ENCODE measurements at regions not wholly inside any gene's neighbourhood (a gene's known extent, or its start where the extent isn't known, plus 50 kb on each side); places are given as distances from the start of the nearest gene placed in this dataset.
"Not testable (repeated sequence)": the region's sequence is repeated elsewhere in the genome, so short reads cannot be mapped to it uniquely, and the experiment has no call there.

- Histone ChIP-seq H3K27ac (no peak overlapping the region), H3K4me3 (no peak overlapping the region)
- DNase-seq (ENCODE audit: low spot score), result no peak
- TF ChIP-seq, protein P1, sequence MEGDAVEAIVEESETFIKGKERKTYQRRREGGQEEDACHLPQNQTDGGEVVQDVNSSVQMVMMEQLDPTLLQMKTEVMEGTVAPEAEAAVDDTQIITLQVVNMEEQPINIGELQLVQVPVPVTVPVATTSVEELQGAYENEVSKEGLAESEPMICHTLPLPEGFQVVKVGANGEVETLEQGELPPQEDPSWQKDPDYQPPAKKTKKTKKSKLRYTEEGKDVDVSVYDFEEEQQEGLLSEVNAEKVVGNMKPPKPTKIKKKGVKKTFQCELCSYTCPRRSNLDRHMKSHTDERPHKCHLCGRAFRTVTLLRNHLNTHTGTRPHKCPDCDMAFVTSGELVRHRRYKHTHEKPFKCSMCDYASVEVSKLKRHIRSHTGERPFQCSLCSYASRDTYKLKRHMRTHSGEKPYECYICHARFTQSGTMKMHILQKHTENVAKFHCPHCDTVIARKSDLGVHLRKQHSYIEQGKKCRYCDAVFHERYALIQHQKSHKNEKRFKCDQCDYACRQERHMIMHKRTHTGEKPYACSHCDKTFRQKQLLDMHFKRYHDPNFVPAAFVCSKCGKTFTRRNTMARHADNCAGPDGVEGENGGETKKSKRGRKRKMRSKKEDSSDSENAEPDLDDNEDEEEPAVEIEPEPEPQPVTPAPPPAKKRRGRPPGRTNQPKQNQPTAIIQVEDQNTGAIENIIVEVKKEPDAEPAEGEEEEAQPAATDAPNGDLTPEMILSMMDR (IDR thresholded peaks at IDR 0.05), result no peak
Measured at GRCh38 chr10:29227201-29227600, 61.7 kb upstream of the LYZL1 start.

GRCh38 chr10:29228562-29228961 lies 60.3 kb upstream of the LYZL1 start:
- no peak overlapping the region for H3K4me3 ChIP-seq
- H3K27ac ChIP-seq, result no peak overlapping the region
- no peak for DNase-seq (ENCODE audit: low spot score)
- TF ChIP-seq, protein P1 (IDR thresholded peaks at IDR 0.05), result no peak

DNA sequence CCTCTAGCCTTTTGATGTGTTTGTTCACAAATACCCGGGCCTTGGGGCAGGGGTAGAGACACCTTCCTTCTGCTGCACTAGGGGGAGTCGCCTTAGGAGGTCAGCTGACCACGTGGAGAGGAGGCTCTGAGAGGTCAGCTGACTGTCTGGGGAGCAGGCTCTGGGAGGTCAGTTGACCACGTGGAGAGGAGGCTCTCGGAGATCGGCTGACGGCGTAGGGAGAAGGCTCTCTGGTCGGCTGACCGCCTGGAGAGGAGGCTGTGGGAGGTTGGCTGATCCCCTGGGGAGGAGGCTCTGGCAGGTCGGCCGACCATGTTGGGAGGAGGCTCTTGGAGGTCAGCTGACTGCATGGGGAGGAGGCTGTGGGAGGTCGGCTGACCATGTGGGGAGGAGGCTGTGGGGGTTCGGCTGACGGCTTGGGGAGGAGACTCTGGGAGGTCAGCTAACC lies 59.6 kb upstream of the LYZL1 start:
- no peak overlapping the region for H3K4me3 ChIP-seq
- DNase-seq (ENCODE audit: low spot score), result no peak
- H3K27ac ChIP-seq, result no peak overlapping the region
- TF ChIP-seq, protein P1 (IDR thresholded peaks at IDR 0.05), result no peak

- H3K4me3 ChIP-seq; DNase-seq (ENCODE audit: low spot score); H3K27ac ChIP-seq: not testable (repeated sequence)
Measured at GRCh38 chr10:29236910-29237309, 52.0 kb upstream of the LYZL1 start.

DNA sequence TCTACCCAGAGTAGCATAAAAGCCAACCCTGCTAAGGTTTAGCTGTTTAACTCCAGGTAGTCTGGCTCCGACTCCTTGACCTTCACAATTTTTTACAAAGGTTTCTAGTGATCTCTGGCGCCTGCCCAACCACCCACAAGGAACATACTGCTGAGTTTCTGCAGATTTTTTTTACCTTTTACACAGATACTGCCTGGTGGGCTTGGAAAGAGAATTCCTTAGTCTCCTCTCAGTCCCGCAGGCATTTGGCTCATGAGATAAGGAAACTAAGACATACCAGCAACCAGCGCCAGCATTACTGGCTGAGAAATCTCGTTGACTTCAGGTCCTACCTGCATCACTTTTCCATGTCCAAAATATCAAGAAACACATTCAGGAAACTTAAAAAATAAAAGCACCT lies 51.1 kb upstream of the LYZL1 start:
- Histone ChIP-seq H3K4me3 (no peak overlapping the region), H3K27ac (no peak overlapping the region)
- no peak for DNase-seq (ENCODE audit: low spot score)
- TF ChIP-seq, protein P1 (IDR thresholded peaks at IDR 0.05), result no peak

DNA sequence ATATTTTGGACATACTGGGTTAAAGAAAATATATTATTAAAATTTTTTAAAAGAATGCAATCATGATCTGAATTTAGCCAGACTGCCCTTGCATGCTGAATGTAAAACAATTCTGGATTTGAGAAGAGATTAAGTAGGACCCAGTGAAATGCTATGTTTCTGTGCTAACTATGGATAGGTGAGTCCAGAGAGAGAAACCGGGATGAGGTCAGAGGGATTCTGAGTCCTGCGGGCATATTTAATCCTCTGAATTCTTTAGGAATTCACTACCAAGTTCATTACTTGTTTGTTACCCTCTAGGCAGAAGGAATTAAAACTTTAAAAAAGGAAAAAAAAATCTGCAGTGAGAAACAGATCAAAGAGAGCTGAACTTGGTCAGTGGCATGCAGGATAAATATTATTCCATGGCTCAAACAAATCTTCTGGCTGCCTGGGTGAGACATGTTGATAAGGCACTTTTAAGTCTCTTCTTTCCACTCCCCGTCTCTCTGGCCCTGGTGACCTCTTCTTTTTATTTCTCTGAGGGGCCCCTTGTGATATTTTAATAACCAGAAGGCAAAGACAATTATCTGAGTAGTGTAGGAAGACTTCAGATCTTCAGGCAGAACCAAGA lies 50.2 kb upstream of the LYZL1 start:
- TF ChIP-seq, protein P1 (IDR thresholded peaks at IDR 0.05), result no peak
- DNase-seq (ENCODE audit: low spot score), result no peak

More for the DNA sequence above, 50.2 kb upstream of the LYZL1 start:
- no peak overlapping the region for H3K27ac ChIP-seq
- H3K4me3 ChIP-seq, result no peak overlapping the region
